Neural cell (in vitro differentiated cells): ENCODE measurements at regions not wholly inside any gene's neighbourhood (a gene's known extent, or its start where the extent isn't known, plus 50 kb on each side); places are given as distances from the start of the nearest gene placed in this dataset.

Source experiments
- H2AFZ ChIP-seq: fragments of 200-600, 300-800 bp; sonication (generic), shearing (Covaris generic); 2 replicates; pipeline ENCODE4 v1.6.0; 2014; ENCODE audit warnings: low read depth, mild to moderate bottlenecking, antibody characterized with exemption, low read length, moderate library complexity
- H3F3A ChIP-seq: fragments of 200-600 bp; shearing (Covaris generic); 2 replicates; pipeline ENCODE4 v1.6.1; 2016; ENCODE audit warnings: mild to moderate bottlenecking, moderate library complexity, mixed read lengths, antibody characterized with exemption, low read length; ENCODE audit not compliant: insufficient read depth, poor library complexity, severe bottlenecking
- H3K27ac ChIP-seq: fragments of 200-600, 300-800 bp; sonication (generic), shearing (Covaris generic); 2 replicates; pipeline ENCODE4 v1.5.1; 2014; ENCODE audit warnings: mild to moderate bottlenecking, low read length, moderate library complexity
- H3K27me3 ChIP-seq: fragments of 300-800, 200-600 bp; sonication (generic), shearing (Covaris generic); 2 replicates; pipeline ENCODE4 v1.6.0; 2014; ENCODE audit warnings: mild to moderate bottlenecking, low read depth, low read length, moderate library complexity; ENCODE audit not compliant: insufficient read depth
- H3K36me3 ChIP-seq: fragments of 300-800, 200-600 bp; sonication (generic), shearing (Covaris generic); 2 replicates; pipeline ENCODE4 v1.5.1; 2014; ENCODE audit warnings: mild to moderate bottlenecking, antibody characterized with exemption, low read length, moderate library complexity; ENCODE audit not compliant: insufficient read depth
- H3K4me2 ChIP-seq: fragments of 300-800, 200-600 bp; sonication (generic), shearing (Covaris generic); 2 replicates; pipeline ENCODE4 v1.6.0; 2014; ENCODE audit warnings: mild to moderate bottlenecking, low read length
- H3K4me3 ChIP-seq: fragments of 300-800, 200-600 bp; sonication (generic), shearing (Covaris generic); 2 replicates; pipeline ENCODE4 v1.5.1; 2014; ENCODE audit warnings: mild to moderate bottlenecking, low read length, moderate library complexity
- H3K79me2 ChIP-seq: fragments of 200-600 bp; shearing (Covaris generic); replicated peaks from 2 replicates; pipeline ENCODE4 v1.6.0; 2014; ENCODE audit warnings: mild to moderate bottlenecking, low read length, moderate library complexity; ENCODE audit not compliant: insufficient read depth
- H3K9ac ChIP-seq: fragments of 300-800, 200-600 bp; sonication (generic), shearing (Covaris generic); 2 replicates; pipeline ENCODE4 v1.6.1; 2016; ENCODE audit warnings: mild to moderate bottlenecking, low read length, mixed read lengths
- H3K9me2 ChIP-seq: fragments of 200-600 bp; shearing (Covaris generic); 2 replicates; pipeline ENCODE4 v1.6.1; 2016; ENCODE audit warnings: mild to moderate bottlenecking, low read length, mixed read lengths; ENCODE audit not compliant: insufficient read depth
- H3K9me3 ChIP-seq: fragments of 200-600, 300-800 bp; sonication (generic), shearing (Covaris generic); 2 replicates; pipeline ENCODE4 v1.6.1; 2016; ENCODE audit warnings: mild to moderate bottlenecking, mixed run types, low read length, moderate library complexity, mixed read lengths
- H4K20me1 ChIP-seq: fragments of 200-600 bp; shearing (Covaris generic); 2 replicates; pipeline ENCODE4 v1.6.1; 2016; ENCODE audit warnings: mild to moderate bottlenecking, mixed run types; ENCODE audit not compliant: insufficient read depth
- CTCF ChIP-seq: fragments of 450-650 bp; IDR thresholded peaks from 2 replicates; pipeline ENCODE4 v1.5.1; 2014; ENCODE audit warnings: antibody characterized with exemption, mild to moderate bottlenecking, moderate library complexity; ENCODE audit not compliant: poor library complexity, severe bottlenecking
- EP300 ChIP-seq: fragments of 450-650 bp; conservative IDR thresholded peaks from 2 replicates; pipeline ENCODE4 v1.6.1; 2014; ENCODE audit warnings: antibody characterized with exemption, mild to moderate bottlenecking, moderate library complexity; ENCODE audit not compliant: poor library complexity, severe bottlenecking
- EZH2 ChIP-seq: fragments of 200-600, 300-800 bp; shearing (Covaris generic), sonication (generic); IDR thresholded peaks from 2 replicates; pipeline ENCODE4 v1.6.1; 2014; ENCODE audit warnings: antibody characterized with exemption, low read length, borderline replicate concordance, mild to moderate bottlenecking; ENCODE audit not compliant: insufficient read depth, poor library complexity, severe bottlenecking
- MXI1 ChIP-seq: fragments of 450-650 bp; conservative IDR thresholded peaks from 2 replicates; pipeline ENCODE4 v1.6.1; 2014; ENCODE audit warnings: antibody characterized with exemption, mild to moderate bottlenecking; ENCODE audit not compliant: poor library complexity, severe bottlenecking
- POLR2AphosphoS5 ChIP-seq: IDR thresholded peaks from 2 replicates; pipeline ENCODE4 v1.6.1; 2012
- RAD21 ChIP-seq: fragments of 450-650 bp; conservative IDR thresholded peaks from 2 replicates; pipeline ENCODE4 v1.6.1; 2014; ENCODE audit warnings: antibody characterized with exemption, mild to moderate bottlenecking, moderate library complexity
- REST ChIP-seq: IDR thresholded peaks from 2 replicates; pipeline ENCODE4 v1.6.1; 2012; ENCODE audit warnings: borderline replicate concordance
- SMC3 ChIP-seq: fragments of 450-650 bp; conservative IDR thresholded peaks from 2 replicates; pipeline ENCODE4 v1.6.1; 2014; ENCODE audit warnings: antibody characterized with exemption, mild to moderate bottlenecking, moderate library complexity; ENCODE audit not compliant: poor library complexity
- TAF1 ChIP-seq: IDR thresholded peaks from 2 replicates; pipeline ENCODE4 v1.6.1; 2012; ENCODE audit warnings: low read depth

- H3K9ac ChIP-seq: no peak overlapping the region
- TF ChIP-seq SMC3 (peak; percentile 81), MXI1 (no peak), RAD21 (peak; percentile 87), CTCF (peak; percentile 84), EP300 (no peak)
- no peaks in the 10 kb centered on the region for H3K79me2 ChIP-seq
- no peak overlapping the region for H3K4me2 ChIP-seq
- no peaks in the 10 kb centered on the region for H3F3A ChIP-seq
- no peaks in the 10 kb centered on the region for H3K36me3 ChIP-seq
- H3K4me3 ChIP-seq: no peak overlapping the region
- H3K9me3 ChIP-seq: no peaks in the 10 kb centered on the region
- no peaks in the 10 kb centered on the region for H3K9me2 ChIP-seq
- H2AFZ ChIP-seq: no peak overlapping the region
- H4K20me1 ChIP-seq: no peaks in the 10 kb centered on the region
- no peak overlapping the region for H3K27ac ChIP-seq
- no peaks in the 10 kb centered on the region for H3K27me3 ChIP-seq
These were observed 215.3 kb upstream of the CTSO start for GRCh38 chr4:156169011-156169410.

- H3K36me3 ChIP-seq: no peaks in the 10 kb centered on the region
- no peaks in the 10 kb centered on the region for H3F3A ChIP-seq
- no peak overlapping the region for H3K9ac ChIP-seq
- TF ChIP-seq RAD21: no peak
- no peak for TF ChIP-seq CTCF
- no peak for TF ChIP-seq MXI1
- no peak for TF ChIP-seq TAF1
- TF ChIP-seq EZH2: no peak
- no peak for TF ChIP-seq EP300
- TF ChIP-seq SMC3: no peak
- TF ChIP-seq POLR2AphosphoS5: no peak
- no peak for TF ChIP-seq REST
- no peaks in the 10 kb centered on the region for H3K79me2 ChIP-seq
- no peaks in the 10 kb centered on the region for H3K9me2 ChIP-seq
- H3K27me3 ChIP-seq: no peaks in the 10 kb centered on the region
- H3K4me3 ChIP-seq: no peak overlapping the region
- no peak overlapping the region for H3K4me2 ChIP-seq
- H2AFZ ChIP-seq: no peak overlapping the region
- H3K27ac ChIP-seq: no peak overlapping the region
- no peaks in the 10 kb centered on the region for H4K20me1 ChIP-seq
- no peaks in the 10 kb centered on the region for H3K9me3 ChIP-seq
These were observed 214.6 kb upstream of the CTSO start for GRCh38 chr4:156168288-156168687.
